DMS53 (cell line): ENCODE measurements at regions not wholly inside any gene's neighbourhood (a gene's known extent, or its start where the extent isn't known, plus 50 kb on each side); places are given as distances from the start of the nearest gene placed in this dataset.

ENCODE experiments used
- DNase-seq: peaks from one replicate; lab custom pipeline; 2025; lab: John Stamatoyannopoulos, UW

DNA sequence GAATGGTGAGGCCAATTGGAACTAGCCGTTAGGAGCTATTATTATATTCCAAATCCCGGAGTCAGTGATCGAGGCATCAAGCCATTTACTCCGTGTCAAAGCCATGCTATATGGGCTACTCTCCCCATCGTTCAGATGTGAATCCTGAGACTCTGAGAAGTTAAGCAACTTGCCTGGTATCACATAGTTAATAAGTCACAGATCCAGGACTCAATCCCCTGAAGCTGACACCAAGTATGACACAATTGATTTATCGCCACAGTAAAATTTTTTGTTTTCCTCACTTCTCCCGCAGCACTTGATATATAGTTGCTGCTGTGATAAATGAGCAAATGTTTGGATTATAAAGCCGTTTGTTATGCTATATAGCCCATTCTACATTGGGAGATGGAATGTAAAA is 50.8 kb upstream of the TSHZ2 start:
- no peak for DNase-seq

GRCh38 chr20:52918311-52918710 is 53.8 kb upstream of the TSHZ2 start:
- DNase-seq = no peak

DNA sequence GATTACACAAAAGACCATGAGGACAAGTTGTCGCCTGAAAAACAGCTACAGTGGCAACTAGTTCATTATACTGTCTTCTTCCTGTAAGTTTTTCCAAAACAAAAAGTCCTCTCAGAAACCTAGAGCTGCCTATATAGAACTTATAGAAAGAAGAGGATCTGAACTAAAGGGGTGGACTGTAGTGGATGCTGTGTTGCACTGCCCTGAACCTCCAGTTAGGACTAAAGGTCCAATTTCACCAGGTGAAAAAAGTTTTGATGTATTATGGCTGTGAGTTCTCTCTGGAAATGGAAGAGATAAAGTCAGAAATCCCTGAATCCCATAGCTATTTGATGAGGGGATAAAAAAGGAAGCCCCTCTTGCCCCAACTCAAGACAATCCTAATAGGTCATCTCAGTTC is 56.6 kb upstream of the TSHZ2 start:
- DNase-seq = no peak

- no peak for DNase-seq
Observed at GRCh38 chr20:52914870-52915269, 57.3 kb upstream of the TSHZ2 start.

DNA sequence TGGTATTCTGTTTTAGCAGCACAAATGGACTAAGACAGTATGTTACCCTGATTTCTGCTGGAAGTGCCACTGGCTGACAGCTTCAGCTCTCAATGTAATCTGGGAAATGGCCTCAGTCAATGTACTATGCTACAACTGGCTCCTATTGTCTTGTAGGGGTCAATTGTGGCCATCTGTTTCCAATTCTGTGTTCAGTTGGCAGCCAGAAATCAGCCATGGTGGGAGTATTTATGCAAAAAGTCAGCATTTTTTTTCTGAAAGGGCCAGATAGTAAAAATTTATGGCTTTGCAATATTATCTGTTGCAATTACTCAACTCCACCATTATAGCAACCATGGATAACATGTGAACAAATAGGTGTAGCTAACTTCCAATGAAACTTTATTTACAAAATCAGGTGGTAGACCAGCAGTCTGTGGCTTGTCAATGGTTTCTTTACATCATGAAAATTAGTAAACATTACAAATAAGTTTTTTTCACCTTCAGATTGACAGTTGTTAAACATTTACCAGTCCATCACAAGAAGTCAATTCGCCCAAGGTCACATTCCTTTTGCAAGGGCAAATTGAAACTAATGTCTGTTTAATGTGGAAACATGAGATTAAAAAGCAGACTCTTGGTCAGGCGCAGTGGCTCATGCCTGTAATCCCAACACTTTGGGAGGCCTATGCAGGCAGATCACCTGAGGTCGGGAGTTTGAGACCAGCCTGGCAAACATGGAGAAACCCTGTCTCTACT is 58.3 kb upstream of the TSHZ2 start:
- no peak for DNase-seq

GRCh38 chr20:52905241-52905994 is 66.7 kb upstream of the TSHZ2 start:
- DNase-seq = no peak

- no peak for DNase-seq
Observed at GRCh38 chr20:52904837-52905236, 67.3 kb upstream of the TSHZ2 start.

DNA sequence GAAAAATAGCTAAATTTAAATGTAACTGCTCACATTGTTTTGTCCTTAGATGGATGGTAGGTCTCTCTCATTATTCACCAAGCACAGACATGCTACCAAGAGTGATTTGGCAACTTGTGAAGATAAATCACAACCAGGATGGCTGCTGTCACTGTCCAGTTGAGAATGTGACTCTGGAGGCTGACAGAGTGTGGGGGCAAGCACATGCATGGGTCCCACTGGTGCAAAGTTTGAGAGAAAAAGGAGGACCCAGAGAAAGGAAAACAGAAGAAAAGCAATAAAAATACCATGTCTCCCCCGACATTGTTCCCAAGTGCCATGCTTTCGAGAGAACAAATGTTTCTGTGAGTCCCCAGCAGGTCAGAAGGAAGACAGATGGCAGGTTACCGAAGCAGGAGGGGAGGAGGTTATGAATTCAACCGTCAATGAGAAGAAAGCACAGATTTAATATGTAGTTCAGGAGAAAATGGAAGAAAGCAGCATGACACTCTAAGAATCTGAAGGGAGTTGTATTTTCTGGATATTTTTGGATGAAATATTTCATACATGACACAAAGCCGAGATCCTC is 73.0 kb upstream of the TSHZ2 start:
- DNase-seq = no peak

DNA sequence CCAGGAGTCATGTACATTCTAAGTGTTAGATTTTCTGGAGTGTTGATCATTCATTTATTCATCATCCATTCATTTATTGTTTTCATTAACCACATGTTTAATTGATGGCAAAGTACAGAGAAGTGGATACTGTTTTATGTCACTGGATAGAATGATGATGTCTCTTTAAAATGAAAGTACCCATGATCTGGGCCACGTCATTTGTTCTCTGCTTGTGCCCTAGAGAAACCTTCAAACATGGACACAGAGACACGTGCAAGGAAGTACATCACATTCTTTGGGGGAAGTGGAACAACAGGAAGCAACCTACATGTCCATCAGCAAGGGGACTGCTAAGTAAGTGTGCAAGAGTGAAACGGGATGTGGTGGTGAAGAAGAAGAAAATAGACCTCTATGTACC is 75.8 kb upstream of the TSHZ2 start:
- no peak for DNase-seq

DNA sequence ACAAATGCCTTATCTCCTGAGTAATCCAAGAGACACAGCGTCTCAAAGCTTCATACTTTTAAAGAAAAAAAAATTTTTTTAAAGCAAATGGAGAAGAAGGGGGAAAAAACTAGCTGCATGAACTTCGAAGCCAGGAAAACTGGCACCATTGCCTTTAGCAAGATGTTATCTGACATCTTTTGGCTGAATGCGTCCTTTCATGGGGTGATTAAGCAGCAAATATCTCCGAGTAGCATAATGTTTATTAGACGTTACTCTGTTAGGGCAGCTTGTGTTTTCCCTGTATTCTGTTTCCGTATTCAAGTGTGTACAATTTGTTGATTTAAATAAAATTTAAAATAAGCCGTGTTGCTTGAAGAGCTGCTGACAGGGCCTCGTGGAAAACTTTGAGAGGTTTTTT is 76.5 kb upstream of the TSHZ2 start:
- DNase-seq = no peak

DNA sequence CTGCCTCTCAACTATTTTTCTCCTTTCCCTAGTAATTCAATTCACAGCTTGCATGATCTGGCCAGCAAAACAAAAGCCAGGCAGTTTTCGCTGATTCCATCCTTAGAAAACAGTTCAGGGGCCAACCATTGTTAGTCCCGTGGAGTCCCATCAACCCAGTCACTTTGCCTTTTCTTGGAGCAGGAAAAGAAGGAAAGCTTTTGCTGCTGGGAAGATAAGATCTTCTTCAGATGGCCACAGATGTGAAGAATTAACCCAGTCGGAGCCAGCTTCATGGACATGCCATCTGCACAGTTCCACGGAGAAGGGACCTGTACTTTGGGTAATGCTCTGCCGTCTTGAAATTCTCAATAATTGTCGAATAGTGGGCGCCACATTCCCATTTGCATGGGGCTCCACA is 76.9 kb upstream of the TSHZ2 start:
- DNase-seq = no peak

DNA sequence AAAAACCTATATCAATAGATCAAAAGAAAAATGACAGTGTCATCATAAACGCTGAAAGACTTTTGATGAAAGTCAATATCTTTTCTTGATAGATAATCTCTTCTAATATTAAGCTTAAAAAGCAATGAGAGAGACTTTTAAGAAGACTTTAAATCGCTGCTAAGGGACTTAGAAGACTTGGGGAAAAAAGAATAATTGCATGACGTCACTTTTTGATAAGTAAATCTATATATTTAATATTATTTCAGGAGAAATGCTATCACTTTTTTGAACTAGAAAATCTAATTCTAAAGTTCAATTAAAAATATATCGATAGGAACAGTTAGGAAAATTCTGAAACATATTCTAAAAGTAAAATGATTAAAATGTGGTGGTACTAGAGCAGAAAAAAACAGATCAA is 78.7 kb upstream of the TSHZ2 start:
- no peak for DNase-seq

DNA sequence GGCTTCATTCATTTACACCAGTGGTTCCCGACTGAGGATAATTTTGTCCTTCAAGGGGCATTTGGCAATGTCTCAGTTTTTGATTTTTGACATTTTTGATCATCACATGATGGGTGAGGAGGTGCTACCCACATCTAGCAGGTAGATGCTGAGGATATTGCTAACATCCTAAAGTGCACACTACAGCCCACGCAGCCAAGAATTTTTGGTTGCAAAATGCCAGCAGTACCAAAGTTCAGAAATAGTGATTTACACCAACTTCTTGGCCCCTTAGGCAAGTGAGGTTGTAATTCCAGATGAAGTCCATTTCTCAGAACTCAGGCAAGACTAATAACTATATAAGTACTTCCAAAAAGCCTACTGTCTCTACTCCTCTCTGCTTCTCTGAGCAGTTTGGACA is 80.1 kb upstream of the TSHZ2 start:
- no peak for DNase-seq

GRCh38 chr20:52890130-52890529 is 82.0 kb upstream of the TSHZ2 start:
- DNase-seq = no peak

DNA sequence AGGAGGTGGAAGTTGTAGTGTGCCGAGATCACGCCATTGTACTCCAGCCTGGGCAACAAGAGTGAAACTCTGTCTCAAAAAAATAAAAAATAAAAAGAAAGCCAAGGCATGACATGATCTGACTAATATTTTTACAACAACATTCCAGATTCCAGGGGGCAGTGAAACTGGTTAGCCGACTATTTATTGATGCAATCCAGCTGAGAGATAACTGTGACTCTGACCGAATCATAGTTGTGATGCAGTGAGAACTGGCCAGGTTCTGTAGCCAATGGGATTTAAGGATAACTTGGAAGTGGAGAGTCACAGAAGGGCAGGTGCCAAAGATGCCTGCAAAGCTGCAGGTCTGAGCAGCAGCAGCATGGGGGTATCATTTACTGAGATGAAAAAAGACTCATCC is 82.9 kb upstream of the TSHZ2 start:
- DNase-seq = no peak

DNA sequence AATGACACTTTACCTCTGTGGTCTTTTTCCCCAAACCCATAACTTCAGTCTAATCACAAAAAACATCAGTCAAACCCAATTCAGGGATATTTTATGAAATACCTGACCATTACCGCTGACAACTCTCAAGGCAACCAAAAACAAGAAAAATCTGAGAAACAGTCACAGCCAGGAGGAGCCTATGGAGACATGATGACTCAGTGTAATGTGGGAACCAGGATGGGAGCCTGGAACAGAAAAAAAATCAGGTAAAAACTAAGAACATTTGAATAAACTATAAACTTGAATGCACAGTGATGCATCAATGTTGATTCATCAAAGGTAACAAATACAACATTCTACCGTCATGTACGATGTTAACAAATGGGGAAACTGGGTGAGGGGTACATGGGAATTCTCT is 84.1 kb upstream of the TSHZ2 start:
- DNase-seq = no peak

GRCh38 chr20:52880997-52881396 is 91.2 kb upstream of the TSHZ2 start:
- DNase-seq = no peak

DNA sequence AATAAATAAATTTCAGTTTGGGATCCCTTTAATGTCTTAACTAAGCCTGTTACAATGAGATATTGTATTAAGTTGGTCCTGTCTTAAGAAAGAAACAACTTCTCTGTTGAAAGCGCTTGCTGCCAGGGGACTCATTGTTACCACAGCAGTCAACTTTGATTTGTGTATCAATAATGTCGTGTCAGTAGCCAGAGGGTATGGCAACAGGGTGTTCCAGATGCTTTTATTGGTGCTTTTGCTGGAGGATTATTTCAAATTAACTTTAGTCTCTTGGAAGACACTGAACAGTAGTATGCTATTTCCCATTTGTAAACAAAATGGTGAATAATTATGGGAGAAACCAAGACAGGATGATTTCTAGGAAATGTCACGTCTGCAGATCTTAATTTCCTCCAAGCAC is 91.9 kb upstream of the TSHZ2 start:
- no peak for DNase-seq

- no peak for DNase-seq
Observed at GRCh38 chr20:52874241-52874640, 97.9 kb upstream of the TSHZ2 start.

- no peak for DNase-seq
Observed at GRCh38 chr20:52869698-52870501, 102.3 kb upstream of the TSHZ2 start.

GRCh38 chr20:52869276-52869675 is 102.9 kb upstream of the TSHZ2 start:
- DNase-seq = no peak

DNA sequence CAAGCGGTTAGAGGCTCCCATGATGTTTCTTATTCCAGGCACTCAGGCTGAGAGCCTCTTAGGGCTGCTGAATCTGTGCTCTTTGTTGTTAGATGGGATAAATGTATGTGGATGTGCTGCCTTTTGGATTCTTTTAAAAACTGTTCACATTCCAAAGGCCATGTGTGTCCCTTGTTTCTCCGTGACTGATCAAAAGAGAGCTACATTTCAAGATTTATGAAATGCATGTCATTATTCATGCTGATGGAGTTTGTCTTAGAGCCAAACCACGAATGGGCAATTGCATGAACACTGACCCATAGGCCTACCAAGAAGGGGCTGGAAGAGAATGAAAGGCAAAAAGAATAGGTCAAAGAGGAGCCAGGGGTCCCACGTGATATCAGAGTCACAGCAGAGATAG is 104.9 kb upstream of the TSHZ2 start:
- no peak for DNase-seq
